Upper lobe of right lung (tissue), 1 donor: ENCODE measurements at regions not wholly inside any gene's neighbourhood (a gene's known extent, or its start where the extent isn't known, plus 50 kb on each side); places are given as distances from the start of the nearest gene placed in this dataset.

Experiments
- ATAC-seq: fragments of 200-7000 bp; cut with Tn5 transposase; one replicate; pipeline ENCODE4 v1.9.1; 2020; ENCODE audit warnings: mild to moderate bottlenecking, moderate library complexity
- DNase-seq: peaks from one replicate; pipeline ENCODE4 v3.0.0-alpha.2; 2020
- H3K27ac ChIP-seq: fragments of 200-600 bp; one replicate; pipeline ENCODE4 v1.8.0; 2022
- H3K27me3 ChIP-seq: fragments of 200-600 bp; one replicate; pipeline ENCODE4 v1.8.0; 2022; ENCODE audit warnings: mild to moderate bottlenecking
- H3K36me3 ChIP-seq: fragments of 200-600 bp; one replicate; pipeline ENCODE4 v1.8.0; 2022
- H3K4me1 ChIP-seq: fragments of 200-600 bp; one replicate; pipeline ENCODE4 v1.8.0; 2022
- H3K4me3 ChIP-seq: fragments of 200-600 bp; one replicate; pipeline ENCODE4 v1.8.0; 2022; ENCODE audit warnings: mild to moderate bottlenecking
- H3K9me3 ChIP-seq: fragments of 200-600 bp; one replicate; pipeline ENCODE4 v1.8.0; 2022
- intact Hi-C: fragments of 100-400 bp; cut with DNase I; formaldehyde crosslinking; loops from one replicate; pipeline ENCODE4 v1.11.0; 2022
- TF ChIP-seq, protein P1 (sequence below): fragments of 200-600 bp; IDR thresholded peaks from one replicate; pipeline ENCODE4 v1.8.0; 2022; ENCODE audit warnings: antibody characterized with exemption
- donor health status: DM: no; HTN: yes; CAD: no; lungs with severe emphysema.

DNA sequence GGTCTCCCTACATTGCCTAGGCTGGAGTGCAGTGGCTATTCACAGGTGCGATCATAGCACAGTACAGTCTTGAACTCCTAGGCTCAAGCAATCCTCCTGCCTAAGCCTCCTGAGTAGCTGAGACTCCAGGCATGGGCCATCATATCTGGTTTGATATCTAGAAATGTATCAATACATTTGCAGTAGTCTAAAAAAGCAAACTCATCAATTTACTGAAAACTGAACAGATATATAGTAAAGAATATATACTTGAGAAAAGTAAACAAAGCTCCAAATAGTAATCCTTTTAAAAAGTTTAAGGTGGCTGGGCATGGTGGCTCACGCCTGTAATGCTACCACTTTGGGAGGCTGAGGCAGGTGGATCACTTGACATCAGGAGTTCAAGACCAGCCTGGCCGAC is 57.1 kb upstream of the KMT2C start:
- Histone ChIP-seq H3K27ac (no peak overlapping the region), H3K36me3 (no peaks in the 10 kb centered on the region), H3K4me1 (no peaks in the 10 kb centered on the region), H3K9me3 (no peaks in the 10 kb centered on the region), H3K27me3 (no peaks in the 10 kb centered on the region), H3K4me3 (no peak overlapping the region)
- DNase-seq (no peak), ATAC-seq (no peak)
- intact Hi-C loops = no loop called here
- TF ChIP-seq, protein P1, sequence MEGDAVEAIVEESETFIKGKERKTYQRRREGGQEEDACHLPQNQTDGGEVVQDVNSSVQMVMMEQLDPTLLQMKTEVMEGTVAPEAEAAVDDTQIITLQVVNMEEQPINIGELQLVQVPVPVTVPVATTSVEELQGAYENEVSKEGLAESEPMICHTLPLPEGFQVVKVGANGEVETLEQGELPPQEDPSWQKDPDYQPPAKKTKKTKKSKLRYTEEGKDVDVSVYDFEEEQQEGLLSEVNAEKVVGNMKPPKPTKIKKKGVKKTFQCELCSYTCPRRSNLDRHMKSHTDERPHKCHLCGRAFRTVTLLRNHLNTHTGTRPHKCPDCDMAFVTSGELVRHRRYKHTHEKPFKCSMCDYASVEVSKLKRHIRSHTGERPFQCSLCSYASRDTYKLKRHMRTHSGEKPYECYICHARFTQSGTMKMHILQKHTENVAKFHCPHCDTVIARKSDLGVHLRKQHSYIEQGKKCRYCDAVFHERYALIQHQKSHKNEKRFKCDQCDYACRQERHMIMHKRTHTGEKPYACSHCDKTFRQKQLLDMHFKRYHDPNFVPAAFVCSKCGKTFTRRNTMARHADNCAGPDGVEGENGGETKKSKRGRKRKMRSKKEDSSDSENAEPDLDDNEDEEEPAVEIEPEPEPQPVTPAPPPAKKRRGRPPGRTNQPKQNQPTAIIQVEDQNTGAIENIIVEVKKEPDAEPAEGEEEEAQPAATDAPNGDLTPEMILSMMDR = no peak

DNA sequence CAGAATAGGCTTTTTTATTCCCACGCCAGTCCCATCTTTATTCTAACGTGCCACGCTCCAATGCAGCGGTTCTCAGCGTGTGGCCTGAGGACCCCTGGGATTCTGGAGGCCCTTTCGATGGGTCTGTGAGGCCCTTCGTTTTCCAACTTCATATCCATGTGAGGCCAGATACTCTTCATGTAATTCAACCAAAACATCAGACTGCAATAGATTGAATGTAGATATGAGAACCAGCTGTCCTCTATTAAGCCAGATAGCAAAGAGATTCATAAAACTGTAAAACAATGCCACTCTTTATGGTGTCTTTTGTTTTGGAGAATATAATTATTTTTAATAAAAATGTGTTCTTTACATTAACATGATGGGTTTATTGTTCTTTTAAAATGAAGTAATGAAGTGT is 53.2 kb upstream of the KMT2C start:
- TF ChIP-seq, protein P1 = no peak
- intact Hi-C loops = no loop called here
- Histone ChIP-seq H3K4me1 (no peaks in the 10 kb centered on the region), H3K27me3 (no peaks in the 10 kb centered on the region), H3K9me3 (no peaks in the 10 kb centered on the region), H3K36me3 (no peaks in the 10 kb centered on the region), H3K27ac (no peak overlapping the region), H3K4me3 (no peak overlapping the region)
- DNase-seq (no peak), ATAC-seq (no peak)

DNA sequence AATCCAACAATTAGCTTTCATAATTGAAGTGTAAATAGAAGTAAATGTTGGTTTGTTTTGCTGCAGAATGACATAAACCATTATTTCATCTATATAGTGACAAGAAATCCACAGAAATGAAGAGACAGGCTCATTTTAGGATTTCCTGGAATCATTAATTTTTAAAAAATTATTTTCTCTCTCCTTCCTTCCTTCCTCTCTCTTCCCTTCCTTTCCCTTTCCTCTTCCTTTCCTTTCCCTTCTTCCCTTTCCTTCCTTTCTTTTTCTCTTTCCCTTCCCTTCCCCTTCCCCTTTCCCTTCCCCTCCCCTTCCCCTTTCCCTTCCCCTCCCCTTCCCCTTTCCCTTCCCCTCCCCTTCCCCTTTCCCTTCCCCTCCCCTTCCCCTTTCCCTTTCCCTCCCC is 51.2 kb upstream of the KMT2C start:
- Histone ChIP-seq H3K4me3 (no peak overlapping the region), H3K27me3 (no peaks in the 10 kb centered on the region), H3K9me3 (no peaks in the 10 kb centered on the region), H3K27ac (no peak overlapping the region), H3K4me1 (no peaks in the 10 kb centered on the region), H3K36me3 (no peaks in the 10 kb centered on the region)
- ATAC-seq (no peak), DNase-seq (no peak)
- intact Hi-C loops = no loop called here
- TF ChIP-seq, protein P1 = no peak

DNA sequence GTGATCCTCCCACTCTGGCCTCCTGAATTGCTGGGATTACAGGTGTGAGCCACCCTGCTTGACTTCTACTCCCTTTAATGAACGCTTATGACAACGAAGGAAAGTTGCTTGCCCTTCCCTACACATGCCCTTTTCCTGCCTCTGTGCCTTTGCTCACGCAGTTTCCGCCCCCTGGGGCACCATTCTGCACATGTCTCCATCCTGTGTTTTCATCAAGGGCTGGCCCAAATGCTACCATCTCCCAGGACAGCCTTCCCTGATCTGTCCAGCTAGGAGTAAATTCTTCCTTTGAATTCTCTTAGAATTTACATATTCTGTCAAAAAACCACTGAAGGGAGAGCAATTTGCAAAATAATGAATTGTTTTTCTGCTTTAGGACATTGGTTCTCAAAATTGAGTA is 50.0 kb upstream of the KMT2C start:
- H3K27me3 ChIP-seq = no peaks in the 10 kb centered on the region
- no peak for ATAC-seq
- no peak for DNase-seq
- no peaks in the 10 kb centered on the region for H3K36me3 ChIP-seq
- H3K4me3 ChIP-seq = no peak overlapping the region
- H3K27ac ChIP-seq = no peak overlapping the region
- H3K9me3 ChIP-seq = no peaks in the 10 kb centered on the region
- intact Hi-C loops = no loop called here
- TF ChIP-seq, protein P1 = no peak
- no peaks in the 10 kb centered on the region for H3K4me1 ChIP-seq
